ENCODE measurements at regions not wholly inside any gene's neighbourhood (a gene's known extent, or its start where the extent isn't known, plus 50 kb on each side); places are given as distances from the start of the nearest gene placed in this dataset.
"Not testable (repeated sequence)": the region's sequence is repeated elsewhere in the genome, so short reads cannot be mapped to it uniquely, and the experiment has no call there.

DNA sequence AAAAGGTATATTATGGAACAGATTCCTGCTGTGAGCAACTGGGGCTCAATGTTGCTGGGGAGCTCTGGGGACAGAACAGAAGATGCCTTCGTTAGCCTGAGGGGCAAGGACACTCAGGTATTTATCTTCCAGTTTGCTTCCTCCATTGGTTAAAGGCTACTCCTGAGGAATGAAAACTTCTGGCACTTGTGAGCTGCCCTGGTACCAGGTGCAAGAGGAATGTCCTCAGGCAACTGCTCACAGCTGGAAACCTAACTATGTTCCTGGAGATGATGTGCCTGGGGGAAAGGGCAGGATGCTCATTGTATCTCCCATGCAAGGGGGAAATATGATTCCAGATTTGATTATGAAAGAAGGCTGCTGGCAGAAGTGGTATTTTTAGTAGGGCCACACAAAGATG lies 54.0 kb upstream of the BBX start:
- DNase-seq (ENCODE audit: low read depth): no peak

DNA sequence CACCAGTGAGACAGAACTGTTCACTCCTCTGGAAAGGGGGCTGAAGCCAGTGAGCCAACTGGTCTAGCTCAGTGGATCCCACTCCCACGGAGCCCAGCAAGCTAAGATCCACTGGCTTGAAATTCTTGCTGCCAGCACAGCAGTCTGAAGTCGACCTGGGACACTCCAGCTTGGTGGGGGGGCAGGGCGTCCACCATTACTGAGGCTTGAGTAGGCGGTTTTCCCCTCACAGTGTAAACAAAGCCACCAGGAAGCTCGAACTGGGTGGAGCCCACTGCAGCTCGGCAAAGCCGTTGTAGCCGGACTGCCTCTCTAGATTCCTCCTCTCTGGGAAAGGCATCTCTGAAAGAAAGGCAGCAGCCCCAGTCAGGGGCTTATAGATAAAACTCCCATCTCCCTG lies 52.3 kb upstream of the BBX start:
- not testable (repeated sequence) for DNase-seq (ENCODE audit: low read depth)

All from stromal cell of bone marrow (primary cell).